ENCODE measurements at regions not wholly inside any gene's neighbourhood (a gene's known extent, or its start where the extent isn't known, plus 50 kb on each side); places are given as distances from the start of the nearest gene placed in this dataset.

GRCh38 chr2:133937669-133938068 is 316.2 kb upstream of the MGAT5 start:
- H3K27ac ChIP-seq (ENCODE audit: insufficient read depth, low read length): no peak overlapping the region
- no peak overlapping the region for H2AFZ ChIP-seq (ENCODE audit: low read length)
- peak in 1 of 2 donors; percentile 10 for DNase-seq (ENCODE audit: low read depth in 2 of 2)
- H3K9ac ChIP-seq (ENCODE audit: insufficient read depth, low read length): no peak overlapping the region
- TF ChIP-seq EZH2 (IDR thresholded peaks at IDR 0.05; ENCODE audit: low read length, missing control alignments) (no peak), CTCF (conservative IDR thresholded peaks at IDR 0.05 in 1 of 2, IDR thresholded peaks at IDR 0.05 in 1 of 2; ENCODE audit: low read depth in 1 of 2, low read length in 2 of 2) (no peak)
- H4K20me1 ChIP-seq (ENCODE audit: control insufficient read depth, extremely low read depth, insufficient read depth, low read length): no peaks in the 10 kb centered on the region
- no peaks in the 10 kb centered on the region for H3K9me3 ChIP-seq (ENCODE audit: control insufficient read depth, insufficient read depth, low read depth, low read length)
- no peak overlapping the region for H3K4me2 ChIP-seq (ENCODE audit: extremely low read depth, insufficient read depth, low read length)
- H3K4me3 ChIP-seq (replicated peaks in 1 of 4; ENCODE audit: control extremely low read depth in 1 of 4, insufficient read depth in 1 of 4, low read depth in 3 of 4, low read length in 4 of 4): no peak overlapping the region
- no peaks in the 10 kb centered on the region for H3K27me3 ChIP-seq (ENCODE audit: control insufficient read depth, insufficient read depth, low read length)
- no peaks in the 10 kb centered on the region for H3K79me2 ChIP-seq (ENCODE audit: control insufficient read depth, insufficient read depth, low read length)
- H3K4me1 ChIP-seq (ENCODE audit: control insufficient read depth, extremely low read depth, insufficient read depth, low read length): no peaks in the 10 kb centered on the region
- no peaks in the 10 kb centered on the region for H3K36me3 ChIP-seq (ENCODE audit: control insufficient read depth, insufficient read depth, low read length)

GRCh38 chr2:133940134-133940533 is 313.7 kb upstream of the MGAT5 start:
- Histone ChIP-seq H3K4me1 (ENCODE audit: control insufficient read depth, extremely low read depth, insufficient read depth, low read length) (no peaks in the 10 kb centered on the region), H3K79me2 (ENCODE audit: control insufficient read depth, insufficient read depth, low read length) (no peaks in the 10 kb centered on the region), H3K9me3 (ENCODE audit: control insufficient read depth, insufficient read depth, low read depth, low read length) (no peaks in the 10 kb centered on the region), H3K36me3 (ENCODE audit: control insufficient read depth, insufficient read depth, low read length) (no peaks in the 10 kb centered on the region), H2AFZ (ENCODE audit: low read length) (no peak overlapping the region), H3K9ac (ENCODE audit: insufficient read depth, low read length) (no peak overlapping the region), H4K20me1 (ENCODE audit: control insufficient read depth, extremely low read depth, insufficient read depth, low read length) (no peaks in the 10 kb centered on the region), H3K4me2 (ENCODE audit: extremely low read depth, insufficient read depth, low read length) (no peak overlapping the region), H3K27ac (ENCODE audit: insufficient read depth, low read length) (no peak overlapping the region), H3K4me3 (replicated peaks in 1 of 4; ENCODE audit: control extremely low read depth in 1 of 4, insufficient read depth in 1 of 4, low read depth in 3 of 4, low read length in 4 of 4) (no peak overlapping the region), H3K27me3 (ENCODE audit: control insufficient read depth, insufficient read depth, low read length) (no peaks in the 10 kb centered on the region)
- no peak for DNase-seq (ENCODE audit: low read depth in 2 of 2)
- TF ChIP-seq CTCF (conservative IDR thresholded peaks at IDR 0.05 in 1 of 2, IDR thresholded peaks at IDR 0.05 in 1 of 2; ENCODE audit: low read depth in 1 of 2, low read length in 2 of 2) (no peak), EZH2 (IDR thresholded peaks at IDR 0.05; ENCODE audit: low read length, missing control alignments) (no peak)

- H3K4me3 ChIP-seq (replicated peaks in 1 of 4; ENCODE audit: control extremely low read depth in 1 of 4, insufficient read depth in 1 of 4, low read depth in 3 of 4, low read length in 4 of 4): no peak overlapping the region
- no peaks in the 10 kb centered on the region for H3K4me1 ChIP-seq (ENCODE audit: control insufficient read depth, extremely low read depth, insufficient read depth, low read length)
- no peak overlapping the region for H3K9ac ChIP-seq (ENCODE audit: insufficient read depth, low read length)
- H3K36me3 ChIP-seq (ENCODE audit: control insufficient read depth, insufficient read depth, low read length): no peaks in the 10 kb centered on the region
- no peak for DNase-seq (ENCODE audit: low read depth in 2 of 2)
- H3K79me2 ChIP-seq (ENCODE audit: control insufficient read depth, insufficient read depth, low read length): no peaks in the 10 kb centered on the region
- H3K27me3 ChIP-seq (ENCODE audit: control insufficient read depth, insufficient read depth, low read length): no peaks in the 10 kb centered on the region
- H2AFZ ChIP-seq (ENCODE audit: low read length): no peak overlapping the region
- H3K9me3 ChIP-seq (ENCODE audit: control insufficient read depth, insufficient read depth, low read depth, low read length): no peaks in the 10 kb centered on the region
- no peak overlapping the region for H3K4me2 ChIP-seq (ENCODE audit: extremely low read depth, insufficient read depth, low read length)
- no peak for TF ChIP-seq EZH2 (IDR thresholded peaks at IDR 0.05; ENCODE audit: low read length, missing control alignments)
- TF ChIP-seq CTCF (conservative IDR thresholded peaks at IDR 0.05 in 1 of 2, IDR thresholded peaks at IDR 0.05 in 1 of 2; ENCODE audit: low read depth in 1 of 2, low read length in 2 of 2): no peak
- no peak overlapping the region for H3K27ac ChIP-seq (ENCODE audit: insufficient read depth, low read length)
- H4K20me1 ChIP-seq (ENCODE audit: control insufficient read depth, extremely low read depth, insufficient read depth, low read length): no peaks in the 10 kb centered on the region
These were observed 312.2 kb upstream of the MGAT5 start for GRCh38 chr2:133941666-133942065.
